Smooth muscle cell (in vitro differentiated cells): ENCODE measurements at regions not wholly inside any gene's neighbourhood (a gene's known extent, or its start where the extent isn't known, plus 50 kb on each side); places are given as distances from the start of the nearest gene placed in this dataset.

Experiments
- DNase-seq: peaks from one replicate; lab custom pipeline; 2025; ENCODE audit not compliant: unreplicated experiment; lab: John Stamatoyannopoulos, UW
- H2AFZ ChIP-seq: fragments of 200-600 bp; sonication (generic); 2 replicates; pipeline ENCODE4 v1.6.0; 2016; ENCODE audit warnings: antibody characterized with exemption, low read depth, mild to moderate bottlenecking
- H3F3A ChIP-seq: fragments of 200-600 bp; sonication (generic); 2 replicates; pipeline ENCODE4 v1.6.0; 2017; ENCODE audit warnings: antibody characterized with exemption, low read depth
- H3K27ac ChIP-seq: fragments of 200-600 bp; sonication (generic); 2 replicates; pipeline ENCODE4 v1.5.1; 2016; ENCODE audit warnings: low read depth, mild to moderate bottlenecking
- H3K27me3 ChIP-seq: fragments of 200-600 bp; sonication (generic); 2 replicates; pipeline ENCODE4 v1.6.1; 2016; ENCODE audit warnings: low read depth, mild to moderate bottlenecking
- H3K36me3 ChIP-seq: fragments of 200-600 bp; sonication (generic); 2 replicates; pipeline ENCODE4 v1.5.1; 2016; ENCODE audit warnings: low read depth
- H3K4me1 ChIP-seq: fragments of 200-600 bp; sonication (generic); 2 replicates; pipeline ENCODE4 v1.5.1; 2016; ENCODE audit warnings: low read depth
- H3K4me2 ChIP-seq: fragments of 200-600 bp; sonication (generic); 2 replicates; pipeline ENCODE4 v1.6.0; 2016; ENCODE audit warnings: mild to moderate bottlenecking
- H3K4me3 ChIP-seq: fragments of 200-600 bp; sonication (generic); 2 replicates; pipeline ENCODE4 v1.5.1; 2016; ENCODE audit warnings: mild to moderate bottlenecking
- H3K79me2 ChIP-seq: fragments of 200-600 bp; sonication (generic); 2 replicates; pipeline ENCODE4 v1.6.0; 2016; ENCODE audit warnings: low read depth, mild to moderate bottlenecking
- H3K9ac ChIP-seq: fragments of 200-600 bp; sonication (generic); 2 replicates; pipeline ENCODE4 v1.6.0; 2016; ENCODE audit warnings: low read depth
- H3K9me3 ChIP-seq: fragments of 200-600 bp; sonication (generic); replicated peaks from 2 replicates; pipeline ENCODE4 v1.5.1; 2016; ENCODE audit warnings: low read depth
- H4K20me1 ChIP-seq: fragments of 200-600 bp; sonication (generic); 2 replicates; pipeline ENCODE4 v1.6.0; 2016; ENCODE audit warnings: low read depth
- CTCF ChIP-seq: fragments of 200-600 bp; sonication (generic); IDR thresholded peaks from 2 replicates; pipeline ENCODE4 v1.5.1; 2017; ENCODE audit warnings: borderline replicate concordance, mild to moderate bottlenecking, antibody characterized with exemption; ENCODE audit not compliant: insufficient read depth, poor library complexity, severe bottlenecking
- WGBS: methylation state at CpG from one replicate; pipeline ENCODE4 v1.1.7; 2016; ENCODE audit warnings: low lambda C conversion rate; 5-methylcytosine and 5-hydroxymethylcytosine counted together

- no peak overlapping the region for H2AFZ ChIP-seq
- no peaks in the 10 kb centered on the region for H3K36me3 ChIP-seq
- H3K9ac ChIP-seq, result no peak overlapping the region
- H4K20me1 ChIP-seq, result no peaks in the 10 kb centered on the region
- H3K9me3 ChIP-seq, result no peaks in the 10 kb centered on the region
- no peaks in the 10 kb centered on the region for H3K79me2 ChIP-seq
- 81% methylated on average over 9 of the region's 9 CpGs for WGBS
- H3K4me1 ChIP-seq, result no peaks in the 10 kb centered on the region
- no peaks in the 10 kb centered on the region for H3K27me3 ChIP-seq
- no peak for TF ChIP-seq CTCF
- H3K27ac ChIP-seq, result no peak overlapping the region
- H3F3A ChIP-seq, result no peaks in the 10 kb centered on the region
- no peak for DNase-seq
- H3K4me3 ChIP-seq, result no peak overlapping the region
- no peak overlapping the region for H3K4me2 ChIP-seq
Measured at GRCh38 chr11:76276046-76276780, 69.9 kb upstream of the WNT11 start.

- TF ChIP-seq CTCF, result no peak
Measured at GRCh38 chr11:76275446-76275845, 69.1 kb upstream of the WNT11 start.

GRCh38 chr11:76271068-76271467 lies 64.8 kb upstream of the WNT11 start:
- WGBS, result 88% methylated on average over 9 of the region's 9 CpGs
- H3K9me3 ChIP-seq, result no peaks in the 10 kb centered on the region
- no peak overlapping the region for H3K27ac ChIP-seq
- no peak overlapping the region for H2AFZ ChIP-seq
- peaks cover 4% of the 10 kb centered on the region for H3K4me1 ChIP-seq
- no peak overlapping the region for H3K9ac ChIP-seq
- no peak for TF ChIP-seq CTCF
- H3K79me2 ChIP-seq, result no peaks in the 10 kb centered on the region
- H3K4me3 ChIP-seq, result no peak overlapping the region
- H4K20me1 ChIP-seq, result no peaks in the 10 kb centered on the region
- H3K27me3 ChIP-seq, result no peaks in the 10 kb centered on the region
- DNase-seq, result no peak
- no peak overlapping the region for H3K4me2 ChIP-seq
- peaks cover 9% of the 10 kb centered on the region for H3F3A ChIP-seq
- no peaks in the 10 kb centered on the region for H3K36me3 ChIP-seq

More at GRCh38 chr11:76275446-76275845, 69.1 kb upstream of the WNT11 start:
- H3F3A ChIP-seq, result no peaks in the 10 kb centered on the region
- no peak overlapping the region for H3K27ac ChIP-seq
- no peak overlapping the region for H3K4me2 ChIP-seq
- no peak overlapping the region for H3K4me3 ChIP-seq
- DNase-seq, result no peak
- no peaks in the 10 kb centered on the region for H3K36me3 ChIP-seq
- no peak overlapping the region for H2AFZ ChIP-seq
- no peaks in the 10 kb centered on the region for H3K9me3 ChIP-seq
- no peaks in the 10 kb centered on the region for H3K79me2 ChIP-seq
- H4K20me1 ChIP-seq, result no peaks in the 10 kb centered on the region
- 89% methylated on average over 7 of the region's 7 CpGs for WGBS
- no peak overlapping the region for H3K9ac ChIP-seq
- no peaks in the 10 kb centered on the region for H3K27me3 ChIP-seq
- H3K4me1 ChIP-seq, result no peaks in the 10 kb centered on the region

GRCh38 chr11:76270389-76270788 lies 64.1 kb upstream of the WNT11 start:
- H3K27ac ChIP-seq, result no peak overlapping the region
- no peaks in the 10 kb centered on the region for H4K20me1 ChIP-seq
- whole genome bisulfite sequencing, result 42% methylated on average over 1 of the region's 1 CpG
- no peaks in the 10 kb centered on the region for H3K27me3 ChIP-seq
- H3F3A ChIP-seq, result peaks cover 16% of the 10 kb centered on the region
- H3K9ac ChIP-seq, result no peak overlapping the region
- no peaks in the 10 kb centered on the region for H3K79me2 ChIP-seq
- no peaks in the 10 kb centered on the region for H3K36me3 ChIP-seq
- no peak overlapping the region for H2AFZ ChIP-seq
- no peak for DNase-seq
- H3K9me3 ChIP-seq, result no peaks in the 10 kb centered on the region
- H3K4me3 ChIP-seq, result no peak overlapping the region
- no peak overlapping the region for H3K4me2 ChIP-seq
- peaks cover 4% of the 10 kb centered on the region for H3K4me1 ChIP-seq
- no peak for TF ChIP-seq CTCF
